NCI-H524 (cell line): ENCODE measurements at regions not wholly inside any gene's neighbourhood (a gene's known extent, or its start where the extent isn't known, plus 50 kb on each side); places are given as distances from the start of the nearest gene placed in this dataset.

ENCODE experiments used
- DNase-seq, 2 experiments: peaks; one replicate each; lab custom pipeline; 2025; lab: John Stamatoyannopoulos, UW

DNA sequence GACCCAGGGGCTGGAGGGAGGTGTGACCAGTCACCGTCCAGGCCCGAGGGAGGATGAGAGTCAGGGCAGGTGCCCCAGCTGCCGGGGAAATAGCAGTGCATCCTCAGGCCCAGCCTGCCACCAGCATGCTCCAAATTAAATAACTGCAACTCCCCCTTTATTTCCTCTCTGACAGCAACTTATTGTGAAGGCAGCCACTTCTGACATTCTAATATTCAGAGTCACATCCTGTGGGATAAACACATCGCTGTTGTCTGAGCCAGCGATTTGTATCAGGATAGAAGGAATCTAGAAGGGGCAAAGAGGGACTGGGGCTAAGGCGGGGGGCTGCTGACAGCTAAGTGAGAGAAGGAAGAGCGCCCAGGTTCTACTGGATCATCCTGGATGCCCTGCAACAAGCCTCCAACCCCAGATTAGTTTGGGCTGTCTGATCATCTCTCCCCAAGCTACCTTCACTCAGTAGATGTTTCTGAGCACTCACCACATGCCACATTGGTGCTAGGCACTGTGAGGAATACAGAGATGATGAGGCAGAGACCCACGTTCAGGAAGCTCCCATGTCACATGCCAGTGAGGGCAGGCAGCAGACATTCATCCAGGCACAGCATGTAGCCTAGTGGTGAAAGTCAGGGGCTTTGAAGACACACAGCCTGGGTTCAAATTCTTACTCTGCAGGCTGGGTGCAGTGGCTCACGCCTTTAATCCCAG, 214.1 kb downstream of the BUD13 start:
- DNase-seq: no peak

DNA sequence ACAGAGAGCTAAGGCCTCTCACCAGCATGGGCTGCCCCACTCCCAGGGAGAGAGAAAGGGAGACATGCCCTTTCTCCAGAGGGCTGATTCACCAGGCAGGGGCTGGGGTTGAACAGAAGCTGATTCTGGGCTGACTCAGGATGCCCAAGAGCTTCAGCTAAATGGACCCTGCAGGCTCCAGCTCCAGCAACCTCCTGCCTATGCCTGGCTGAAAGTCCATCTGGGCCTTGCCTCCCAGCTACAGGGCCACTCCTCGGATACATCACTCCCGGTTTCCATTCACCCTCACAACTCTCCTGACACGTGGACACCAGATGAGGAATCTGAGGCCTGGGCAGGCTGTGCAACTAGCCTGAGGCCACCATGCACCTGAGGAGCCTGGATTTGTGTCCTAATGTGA, 215.5 kb downstream of the BUD13 start:
- DNase-seq: no peak

DNA sequence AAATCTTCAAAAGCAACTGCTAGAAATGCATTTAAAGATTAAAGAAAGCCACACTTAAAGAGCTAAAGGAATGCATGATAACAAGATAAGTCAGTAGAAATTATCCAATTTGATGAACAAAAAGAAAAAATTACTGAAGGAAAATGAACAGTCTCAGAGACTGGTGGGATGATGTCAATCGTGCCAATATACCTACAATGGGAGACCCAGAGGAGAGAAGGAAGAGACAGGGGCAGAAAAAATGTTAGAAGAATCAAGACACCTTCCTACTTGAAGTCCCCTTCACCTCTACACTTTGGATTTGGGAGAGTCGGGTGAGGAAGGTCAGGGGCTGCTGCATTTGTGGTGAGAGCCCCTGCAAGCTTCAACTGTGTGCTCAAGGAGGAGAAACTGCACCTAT, 216.3 kb downstream of the BUD13 start:
- DNase-seq: no peak

DNA sequence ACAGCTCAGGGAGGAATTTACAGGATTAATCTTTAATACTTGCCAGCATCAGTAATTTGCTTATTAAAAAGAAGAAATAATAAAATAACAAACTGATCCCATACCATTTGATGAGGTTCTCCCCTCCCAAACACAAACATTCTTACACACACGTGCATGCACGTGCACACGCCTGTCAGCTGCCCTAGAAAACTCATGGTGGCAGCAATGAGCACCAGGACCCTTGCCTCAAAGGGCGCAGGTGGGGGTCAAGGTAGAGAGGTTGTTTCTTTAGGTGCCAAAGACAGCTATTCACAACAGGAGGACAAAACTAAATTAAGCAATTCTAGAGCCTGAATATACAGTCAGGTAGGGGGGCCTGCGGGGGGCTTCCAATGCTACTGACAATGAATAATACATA, 219.3 kb downstream of the BUD13 start:
- DNase-seq: no peak

DNA sequence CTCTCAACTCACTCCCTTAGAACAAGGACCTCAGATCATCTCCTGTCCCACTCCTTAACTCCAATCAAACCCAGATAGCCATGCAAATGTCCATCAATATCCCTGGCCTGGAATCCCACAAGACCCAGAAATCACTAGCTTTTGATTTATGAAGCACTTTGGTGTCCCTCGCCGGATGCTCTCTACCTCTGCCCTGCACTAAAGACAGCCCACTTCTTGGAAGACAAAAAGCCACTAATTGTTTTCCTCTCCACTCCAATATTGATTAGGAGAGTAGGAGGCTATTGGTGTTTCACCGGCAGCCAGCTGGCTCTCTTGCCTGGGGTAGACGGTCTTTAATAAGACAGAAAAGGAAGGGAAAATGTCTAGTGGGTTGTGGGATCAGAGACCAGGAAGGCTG, 221.2 kb downstream of the BUD13 start:
- DNase-seq: no peak

DNA sequence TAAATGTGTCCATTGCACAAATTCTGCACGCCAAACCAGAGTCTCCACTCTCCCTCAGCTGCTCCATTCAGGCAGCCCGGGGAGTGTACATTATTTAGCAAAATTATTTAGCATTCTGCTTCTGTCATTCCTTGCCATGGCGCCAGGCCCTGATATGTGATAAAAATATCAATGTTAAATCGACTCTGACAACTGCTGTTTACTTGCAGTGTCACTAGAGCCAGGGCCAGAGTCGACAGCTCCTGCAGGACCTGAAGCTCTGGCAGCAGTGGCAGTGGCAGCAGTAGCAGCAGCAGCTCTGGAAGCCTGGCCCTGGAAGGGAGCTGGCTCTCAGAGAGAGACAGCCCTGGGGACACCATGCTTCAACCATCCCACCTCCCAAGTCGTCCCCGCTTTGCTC, 224.5 kb downstream of the BUD13 start:
- DNase-seq: no peak

DNA sequence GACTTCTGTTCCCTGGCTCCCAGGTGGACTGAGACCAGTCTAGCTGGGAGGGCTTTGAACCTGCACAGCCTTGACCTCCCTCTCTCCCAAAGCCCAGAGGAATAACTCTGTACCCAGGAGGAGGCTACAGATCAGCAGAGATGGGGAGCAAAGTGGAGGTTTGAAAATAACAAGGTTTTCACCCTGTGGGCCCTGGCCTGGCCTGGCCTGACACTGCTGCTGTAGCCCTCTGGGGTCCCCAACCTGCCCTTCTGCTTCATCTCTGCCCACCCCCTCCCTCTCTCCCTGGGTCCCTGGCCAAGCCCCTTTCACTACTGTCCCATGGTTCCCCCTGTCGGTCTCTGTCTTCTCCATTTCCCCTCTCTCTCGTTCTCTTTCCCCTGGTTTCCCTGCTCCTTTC, 225.2 kb downstream of the BUD13 start:
- DNase-seq: no peak

DNA sequence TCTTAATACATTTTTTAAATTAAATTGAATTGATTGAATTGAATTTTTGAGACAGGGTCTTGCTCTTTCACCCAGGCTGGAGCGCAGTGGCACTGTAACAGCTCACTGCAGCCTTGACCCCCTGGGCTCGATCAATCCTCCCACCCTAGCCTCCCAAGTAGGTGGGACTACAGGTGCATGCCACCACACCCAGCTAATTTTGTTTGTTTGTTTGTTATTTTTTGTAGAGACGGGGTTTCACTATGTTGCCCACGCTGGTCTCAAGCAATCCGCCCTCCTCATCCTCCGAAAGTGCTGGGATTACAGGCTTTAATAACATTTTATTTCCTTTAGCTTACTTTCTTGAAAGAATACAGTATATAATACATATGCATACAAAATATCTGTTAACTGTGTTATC, 226.9 kb downstream of the BUD13 start:
- DNase-seq: no peak

DNA sequence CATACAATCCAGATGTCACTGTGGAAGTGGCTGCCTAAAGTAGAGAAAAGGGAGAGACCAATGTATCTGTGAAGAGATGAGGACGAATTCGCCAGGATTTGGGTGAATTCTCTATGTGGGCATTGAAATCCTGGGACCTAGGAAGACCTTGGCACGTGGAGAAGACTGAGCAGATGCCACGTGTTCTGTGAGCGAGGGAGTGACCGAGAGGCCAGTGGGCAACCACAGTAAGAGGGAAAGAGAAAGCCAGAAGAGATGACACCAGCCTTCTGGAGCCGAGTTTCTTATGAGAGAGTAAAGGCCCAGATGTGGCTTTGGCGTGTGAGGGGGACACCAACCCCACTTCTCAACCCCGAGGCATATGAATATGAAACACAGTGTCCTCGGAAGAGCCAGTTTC, 228.1 kb downstream of the BUD13 start:
- no peak for DNase-seq

DNA sequence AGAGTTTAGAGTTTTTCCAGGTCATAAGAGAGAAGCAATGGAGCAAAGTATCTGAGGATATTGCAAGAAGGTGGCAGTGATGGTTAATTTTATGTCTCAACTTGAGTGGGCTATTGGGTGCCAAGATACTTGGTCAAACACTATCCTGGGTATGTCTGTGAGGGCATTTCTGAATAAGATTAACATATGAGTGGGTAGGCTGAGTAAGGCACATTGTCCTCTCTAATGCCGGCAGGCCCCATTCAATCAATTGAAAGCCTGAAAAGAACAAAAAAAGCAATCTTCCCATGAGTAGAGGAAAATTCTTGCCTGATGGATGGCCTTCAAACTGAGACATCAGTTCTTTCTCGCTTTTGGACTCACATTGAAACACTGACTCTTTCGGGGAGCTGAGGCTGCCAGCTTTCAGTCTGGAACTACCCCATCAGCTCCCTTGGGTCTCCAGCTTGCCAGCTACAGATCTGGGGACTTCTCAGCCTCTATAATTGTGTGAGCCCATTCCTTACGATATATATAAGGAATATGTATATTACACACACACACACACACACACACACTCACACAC, 228.8 kb downstream of the BUD13 start:
- no peak for DNase-seq

DNA sequence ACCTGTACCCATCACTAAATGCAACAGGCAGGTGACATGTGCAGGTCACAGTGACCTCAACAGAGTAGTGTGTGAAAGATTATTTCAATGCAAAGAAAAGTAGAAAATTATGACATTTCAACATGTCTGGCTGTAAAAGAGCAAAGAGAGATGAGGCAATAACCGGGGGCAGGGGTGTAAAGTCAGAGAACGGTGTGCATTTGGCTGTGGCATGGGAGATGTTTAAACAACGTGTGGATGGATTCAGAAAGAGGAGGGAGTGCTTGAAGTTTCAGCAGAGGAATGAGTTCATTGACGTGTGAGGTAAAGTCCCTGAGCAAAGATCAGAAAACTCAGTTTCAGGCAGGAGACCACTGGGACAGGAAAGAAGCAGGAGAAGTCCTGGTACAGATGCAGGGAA, 229.7 kb downstream of the BUD13 start:
- no peak for DNase-seq

DNA sequence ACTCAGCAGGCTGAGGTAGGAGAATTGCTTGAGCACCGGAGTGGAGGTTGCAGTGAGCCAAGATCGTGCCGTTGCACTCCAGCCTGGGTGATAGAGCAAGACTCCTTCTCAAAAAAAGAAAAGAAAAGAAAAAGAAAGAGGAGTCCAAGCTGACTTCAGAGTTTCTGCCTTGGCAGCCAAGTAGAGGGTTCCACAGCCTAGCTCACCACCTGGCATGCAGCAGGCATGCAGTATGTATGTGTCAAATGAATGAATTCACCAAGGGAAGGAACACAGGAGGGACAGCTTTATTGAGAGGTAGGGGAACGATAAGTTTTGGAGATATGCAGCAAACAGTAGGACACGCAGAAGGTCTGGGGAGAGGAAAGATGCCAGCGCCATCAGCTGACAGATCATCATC, 230.4 kb downstream of the BUD13 start:
- no peak for DNase-seq

DNA sequence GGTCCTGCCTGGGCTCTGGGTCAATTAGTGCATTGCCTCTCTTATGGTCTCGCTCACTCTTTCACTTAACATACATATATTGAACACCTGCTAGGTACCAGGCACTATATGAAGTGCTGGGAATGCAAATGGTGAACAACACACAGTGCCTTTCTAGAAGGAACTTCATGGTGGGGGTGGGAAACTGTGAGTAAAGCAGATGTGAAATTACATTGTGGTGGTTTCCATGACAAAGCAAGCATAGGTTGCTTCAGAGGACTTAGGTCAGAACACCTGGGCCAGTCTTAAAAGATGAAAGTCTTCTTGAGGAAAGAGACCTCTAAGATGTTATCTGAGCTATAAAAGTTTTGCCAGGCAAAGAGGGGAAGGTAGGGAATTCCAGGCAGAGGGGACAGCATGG, 231.3 kb downstream of the BUD13 start:
- DNase-seq: no peak

DNA sequence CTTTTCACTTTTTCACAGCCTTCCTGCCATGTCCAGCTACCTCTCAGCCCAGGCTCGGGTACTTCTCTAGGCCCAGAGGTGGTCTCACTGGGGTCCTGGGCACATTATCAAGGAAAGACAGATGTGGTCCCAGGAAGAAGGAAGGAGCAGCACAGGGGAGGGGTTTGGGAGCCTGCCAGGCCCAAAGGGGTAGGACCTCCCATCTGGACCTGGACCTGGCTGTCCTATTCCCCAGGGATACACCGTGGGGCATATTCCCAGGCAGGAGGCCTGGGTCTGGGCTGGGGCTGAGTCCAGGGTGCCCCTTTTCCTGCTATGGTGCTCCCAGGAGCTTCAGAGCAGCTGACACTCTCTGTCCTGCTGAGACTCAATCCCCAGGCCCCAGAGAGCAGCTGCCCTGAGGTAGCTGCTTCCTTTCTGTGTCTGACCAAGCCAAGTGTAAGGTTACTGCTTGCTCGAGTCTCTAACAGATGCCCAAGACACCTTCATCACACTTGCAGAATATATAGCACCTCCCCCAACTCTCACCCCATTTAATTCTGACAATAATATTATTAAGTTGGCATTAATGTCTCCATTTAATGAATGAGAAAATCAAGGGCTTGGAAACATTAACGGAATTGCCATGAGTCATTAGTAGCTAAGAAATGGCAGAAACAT, 232.0 kb downstream of the BUD13 start:
- DNase-seq: peak in 1 of 2 experiments; percentile 58

DNA sequence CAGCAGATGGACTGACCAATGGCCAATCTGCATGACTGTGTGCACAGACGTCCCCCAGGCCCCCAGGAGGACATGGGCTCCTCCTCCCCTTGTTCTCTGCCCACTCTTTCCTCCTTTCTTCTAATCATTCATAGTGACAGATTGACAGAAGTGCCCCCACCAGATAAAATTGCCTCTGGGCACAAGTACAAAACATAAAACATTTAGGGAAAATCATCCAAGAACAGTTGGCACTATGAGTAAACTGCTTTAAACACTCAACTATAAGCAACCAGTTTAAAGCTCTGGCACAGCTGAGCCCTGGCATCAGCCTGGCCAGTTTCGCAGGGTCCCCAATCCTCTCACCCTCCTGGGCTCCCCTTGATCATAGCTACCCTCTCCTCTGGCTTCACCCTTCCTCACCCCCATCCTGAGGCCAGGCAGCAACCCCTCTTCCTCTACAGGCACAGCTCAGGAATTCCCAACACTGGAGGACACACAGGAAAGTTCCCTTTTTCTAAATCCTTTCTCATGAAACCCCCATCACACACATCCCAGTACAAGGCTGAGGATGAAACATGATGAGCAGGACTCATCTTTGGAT, 232.9 kb downstream of the BUD13 start:
- no peak for DNase-seq

DNA sequence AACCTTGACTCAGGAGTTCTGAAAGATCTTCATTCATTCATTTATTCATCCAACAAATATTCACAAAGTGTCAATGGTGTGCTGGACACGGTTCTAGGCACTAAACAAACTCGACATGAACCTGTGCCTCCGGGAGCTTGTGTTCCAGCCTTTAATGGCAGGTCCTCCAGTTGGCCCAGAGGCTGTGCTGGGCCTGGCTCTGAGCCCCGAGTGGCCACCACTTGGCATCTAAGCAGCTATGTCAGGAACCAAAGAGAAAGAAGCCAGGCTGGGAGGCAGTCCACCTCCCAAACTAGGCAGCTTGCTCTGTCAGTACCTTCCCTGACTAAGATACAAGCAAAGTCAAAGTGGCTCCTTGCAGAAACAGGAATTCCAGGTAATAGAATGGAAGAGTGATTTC, 233.6 kb downstream of the BUD13 start:
- DNase-seq: no peak

DNA sequence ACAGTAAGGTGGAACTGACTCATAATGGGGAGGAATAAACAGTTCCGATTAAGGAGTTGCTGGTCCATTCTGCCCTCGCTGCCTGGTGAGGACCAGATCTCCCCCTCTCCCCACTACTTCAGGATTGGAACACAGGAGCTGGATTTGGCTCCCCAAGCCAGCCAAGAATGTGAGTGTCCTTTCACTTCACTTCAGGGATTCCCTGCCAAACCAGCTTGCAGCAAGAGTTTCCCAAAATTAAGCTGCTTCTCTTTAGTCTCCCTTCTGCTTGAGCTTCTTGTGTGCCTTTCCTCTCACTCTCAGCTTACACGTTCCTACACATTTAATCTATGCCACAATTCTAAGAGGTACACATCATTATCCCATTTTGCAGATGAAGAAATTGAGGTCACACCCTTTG, 234.1 kb downstream of the BUD13 start:
- no peak for DNase-seq

DNA sequence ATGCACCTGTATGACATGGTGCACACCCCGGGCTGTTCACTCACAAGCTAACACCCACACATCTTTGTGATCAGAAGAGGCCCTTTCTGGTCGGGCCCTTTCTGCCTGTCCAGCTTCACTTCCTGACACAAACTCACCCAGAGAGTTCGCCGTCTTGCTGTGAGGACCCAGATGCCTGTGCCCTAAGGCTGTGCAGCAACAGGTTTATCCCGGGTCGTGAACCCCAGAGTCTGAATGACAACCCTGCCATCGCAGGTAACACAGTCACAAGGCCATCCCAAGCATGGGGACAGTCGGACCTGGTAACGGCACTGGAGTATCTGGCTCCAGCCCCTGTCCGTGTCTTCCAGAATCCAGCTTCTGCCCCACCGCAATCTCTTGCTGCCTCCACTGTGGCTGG, 235.1 kb downstream of the BUD13 start:
- no peak for DNase-seq

DNA sequence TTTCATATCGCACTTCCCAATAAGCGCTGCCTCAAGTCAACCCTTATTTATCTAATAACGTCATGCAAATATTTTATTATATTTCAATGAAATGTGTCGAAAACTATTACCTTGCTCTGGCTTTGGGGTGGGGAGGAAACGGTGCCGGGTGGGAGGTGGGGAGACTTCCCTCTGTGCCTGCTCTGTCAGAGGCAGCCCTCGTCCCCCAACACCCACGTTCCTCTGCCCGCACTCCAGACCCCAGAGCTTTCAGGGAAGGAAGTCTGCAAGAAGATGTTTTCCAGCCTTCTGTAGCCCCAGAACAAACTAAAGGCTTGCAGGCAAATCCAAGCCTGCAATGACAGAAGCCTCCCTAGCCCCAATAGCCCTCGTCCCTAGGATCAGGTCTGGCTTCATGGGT, 235.7 kb downstream of the BUD13 start:
- DNase-seq: no peak

DNA sequence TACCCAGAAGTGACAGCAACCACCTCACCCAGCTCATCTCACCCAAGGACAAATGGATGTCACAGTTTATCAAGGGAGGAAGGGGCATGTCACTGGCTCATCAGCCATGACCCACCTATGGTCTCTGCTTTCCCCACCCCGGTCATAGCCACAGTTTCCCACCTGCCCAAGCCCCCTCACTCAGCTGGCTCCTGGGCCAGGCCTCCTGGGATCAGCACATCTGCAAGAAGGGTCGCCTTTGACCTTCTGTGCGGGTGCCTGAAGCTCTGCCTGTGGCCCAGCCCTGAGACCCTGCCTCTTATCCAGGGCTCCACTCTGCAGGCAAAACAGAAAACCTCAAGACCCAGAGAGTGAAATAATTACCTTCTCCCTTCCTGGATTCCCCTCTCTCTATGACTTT, 236.4 kb downstream of the BUD13 start:
- no peak for DNase-seq

DNA sequence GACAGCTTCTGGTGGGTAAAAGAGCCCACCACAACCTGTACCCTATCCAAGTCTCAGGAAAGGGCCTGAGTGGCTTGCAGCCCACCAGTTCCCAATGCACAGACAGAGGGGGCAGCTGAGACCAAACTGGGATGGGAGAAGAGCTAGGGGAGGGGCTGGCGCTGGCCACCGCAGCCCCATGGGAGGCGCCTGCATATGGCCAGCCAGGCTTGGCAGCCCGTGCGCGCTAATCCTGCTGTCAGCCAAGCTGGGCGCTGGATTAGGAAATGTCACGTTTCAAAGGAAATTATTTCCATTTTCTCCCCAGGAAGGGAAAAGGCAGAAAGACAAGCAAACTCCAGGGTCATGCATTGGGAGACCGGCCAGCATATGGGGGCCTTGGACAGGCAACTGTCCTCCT, 236.8 kb downstream of the BUD13 start:
- DNase-seq: peak; percentile 57 to 80

DNA sequence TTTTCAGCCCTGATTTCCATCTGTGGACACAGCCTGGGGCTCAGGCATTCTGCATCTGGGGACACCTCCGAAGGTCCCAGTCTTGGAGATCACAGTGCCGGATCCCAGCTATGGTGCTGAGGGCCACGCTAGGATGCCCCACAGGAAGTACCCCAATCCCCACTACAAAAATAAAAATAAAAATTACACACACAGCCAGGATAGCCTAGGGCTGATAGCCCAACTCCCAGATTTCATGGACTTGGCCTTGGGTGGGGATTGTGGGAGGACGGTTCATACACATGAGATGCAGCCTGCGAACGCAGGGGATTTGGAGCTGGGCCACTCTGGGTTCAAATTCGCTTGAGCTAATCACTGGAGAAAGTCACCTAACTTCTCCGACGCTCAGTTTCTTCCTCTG, 237.7 kb downstream of the BUD13 start:
- DNase-seq: no peak

DNA sequence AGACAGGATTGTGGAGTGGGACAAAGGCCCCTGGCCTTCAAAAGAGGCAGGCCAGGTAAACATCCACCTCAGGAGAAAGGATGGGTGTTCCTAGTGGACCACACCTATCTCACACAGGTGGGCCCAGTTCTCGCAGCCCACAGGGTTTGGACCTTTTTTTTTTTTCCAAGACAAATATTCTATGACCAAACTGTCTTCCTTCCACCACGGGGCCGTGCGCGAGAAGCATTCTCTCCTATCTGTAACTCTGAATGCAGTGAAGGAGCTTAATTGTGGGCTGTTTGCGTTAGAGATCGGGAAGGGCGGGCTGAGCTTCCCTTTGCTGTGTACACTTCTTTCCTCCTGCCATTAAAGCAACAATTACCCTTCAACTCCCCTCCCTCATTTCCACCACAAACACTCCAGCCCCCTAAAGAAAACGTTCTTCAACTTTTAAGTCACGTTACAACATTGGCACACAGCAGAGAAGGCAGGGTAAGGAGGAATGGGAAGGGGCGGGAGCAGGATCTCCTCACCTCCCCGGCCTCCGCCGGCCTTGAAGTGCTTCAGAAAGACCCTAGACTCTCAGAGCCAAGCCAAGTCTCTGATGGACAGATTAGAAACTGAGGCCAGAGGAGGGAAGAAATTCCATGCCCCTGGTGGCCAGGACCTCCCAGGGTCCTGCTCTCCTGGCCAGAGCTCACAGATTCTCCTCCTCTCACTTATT, 238.4 kb downstream of the BUD13 start:
- DNase-seq: no peak
